GM04504 (cell line): ENCODE measurements at regions not wholly inside any gene's neighbourhood (a gene's known extent, or its start where the extent isn't known, plus 50 kb on each side); places are given as distances from the start of the nearest gene placed in this dataset.
A peak's percentile ranks its signal among the peaks of the same experiment; 100 is the strongest.

Experiments
- DNase-seq: peaks from one replicate; pipeline ENCODE4 v3.0.0-alpha.2; 2012; ENCODE audit warnings: low read depth

DNA sequence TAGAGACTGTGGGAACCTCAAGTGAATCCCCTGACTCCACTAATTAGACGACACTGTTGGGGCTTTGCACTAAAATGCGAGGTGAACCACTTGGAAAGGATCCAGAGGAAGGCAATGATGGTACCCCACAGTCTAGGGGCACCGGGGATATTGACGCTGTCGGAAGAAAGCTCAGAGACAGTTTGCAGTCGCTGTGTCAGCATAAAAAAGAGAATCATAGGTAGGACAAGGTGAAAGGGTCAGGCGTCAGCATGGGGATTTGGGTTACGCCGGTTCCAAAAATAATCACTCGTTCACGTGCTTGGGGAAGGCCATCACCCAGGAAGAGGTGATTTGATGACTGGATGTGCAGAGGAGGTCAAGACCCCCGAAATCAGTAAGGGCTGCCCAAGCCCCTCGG lies 598.0 kb upstream of the NOX3 start:
- no peak for DNase-seq

DNA sequence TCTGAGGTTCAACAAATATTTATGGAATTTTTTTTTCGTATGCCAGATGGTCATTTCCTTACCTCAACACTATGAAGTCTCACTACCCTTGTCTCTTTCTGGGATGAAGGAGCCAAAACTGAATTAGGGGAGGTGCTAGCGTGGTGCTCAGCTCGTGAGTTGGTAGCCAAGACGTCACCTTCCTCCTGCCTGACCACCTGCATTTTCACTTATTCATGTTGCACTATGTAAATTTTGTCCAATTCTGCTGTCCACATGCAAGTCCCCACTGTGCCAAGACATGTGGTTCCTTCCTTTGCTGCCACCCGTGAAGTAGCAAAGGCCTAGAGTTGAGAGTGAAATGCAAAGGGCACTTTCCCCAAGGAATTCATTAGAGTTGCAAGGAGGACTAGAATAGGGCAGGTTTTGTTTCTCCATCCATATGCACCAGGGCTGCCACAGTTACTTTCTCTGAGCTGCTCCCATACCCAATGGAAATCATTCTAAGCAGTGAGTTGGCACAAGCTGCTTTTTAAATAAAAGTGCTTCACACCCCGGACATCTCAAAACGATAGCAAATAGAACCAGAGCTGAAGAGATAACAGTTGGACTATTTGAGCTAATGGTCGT lies 591.3 kb upstream of the NOX3 start:
- no peak for DNase-seq

DNA sequence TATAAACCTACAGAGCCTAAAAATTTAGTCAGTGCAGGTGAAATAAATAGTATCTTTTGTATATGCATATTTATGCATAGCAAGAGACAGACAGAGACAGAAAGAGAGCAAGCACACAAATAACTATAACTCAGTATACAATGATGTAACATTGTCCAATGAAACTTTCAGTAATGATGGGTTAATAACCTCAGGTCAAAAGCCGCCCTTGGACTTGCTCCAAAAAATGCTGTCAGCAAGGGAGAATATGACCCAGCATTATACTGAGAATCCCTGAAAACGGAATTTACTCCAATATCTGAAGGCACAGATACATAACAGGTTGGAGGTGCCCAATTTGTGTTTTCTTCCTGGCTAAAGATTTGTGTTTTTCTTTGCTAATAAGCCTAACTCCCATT lies 590.6 kb upstream of the NOX3 start:
- DNase-seq = no peak

DNA sequence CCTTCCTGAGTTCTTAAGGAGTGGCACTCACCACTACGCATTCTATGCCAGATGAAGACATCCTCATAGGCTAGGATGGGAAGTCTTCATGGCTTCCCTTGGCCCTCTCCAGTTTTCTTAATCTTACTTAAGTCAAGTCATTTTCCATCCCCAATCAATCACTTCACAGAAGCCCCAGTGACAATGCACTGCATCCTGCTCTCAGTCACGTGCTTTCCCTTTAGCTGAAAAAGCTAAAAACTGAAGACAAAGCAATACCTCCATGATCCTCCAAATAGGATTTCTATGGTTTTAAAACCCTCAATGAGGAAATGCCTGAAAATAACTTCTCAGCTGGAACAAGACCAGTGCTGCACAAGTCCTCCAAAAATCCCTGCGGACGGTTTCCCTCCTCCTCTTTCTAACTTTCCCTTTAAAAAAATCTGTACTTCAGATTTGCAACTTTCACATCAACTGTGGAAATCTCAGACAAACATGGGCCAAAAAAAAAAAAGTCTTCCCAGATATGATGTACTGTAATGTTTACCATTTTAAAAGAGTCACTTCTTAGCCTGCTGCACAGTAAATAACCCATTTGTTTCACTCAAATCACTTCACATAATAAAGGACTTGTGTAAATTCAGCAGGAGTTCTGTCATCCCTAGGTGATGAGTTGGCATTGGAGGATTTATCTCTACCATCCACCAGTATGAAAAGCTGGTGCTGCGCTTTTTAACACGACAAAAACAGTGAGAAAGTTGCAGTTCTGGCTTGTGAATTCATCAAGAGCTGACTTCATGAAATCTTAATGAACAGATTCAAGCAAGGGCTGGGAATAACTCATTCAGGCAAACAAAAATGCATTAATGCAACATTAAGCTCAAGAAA lies 590.0 kb upstream of the NOX3 start:
- no peak for DNase-seq

DNA sequence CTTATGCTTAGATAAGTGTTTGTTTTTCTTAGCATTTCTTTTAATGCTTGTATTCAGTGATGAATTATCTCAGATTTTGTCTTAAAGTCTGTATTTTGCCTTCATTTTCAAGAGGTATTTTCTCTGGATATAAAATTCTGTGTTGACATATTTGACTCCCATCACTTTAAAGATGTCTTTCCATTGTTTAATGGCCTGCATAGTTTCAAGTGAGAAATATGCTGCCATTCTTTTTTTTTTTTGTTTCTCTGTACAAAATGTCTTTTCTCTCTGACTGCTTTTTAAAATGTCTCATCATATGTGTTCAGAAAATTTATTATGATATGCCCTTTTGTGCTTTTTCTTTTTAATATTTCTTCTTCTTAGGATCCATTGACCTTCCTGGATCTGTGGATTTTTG lies 578.0 kb upstream of the NOX3 start:
- DNase-seq = no peak

DNA sequence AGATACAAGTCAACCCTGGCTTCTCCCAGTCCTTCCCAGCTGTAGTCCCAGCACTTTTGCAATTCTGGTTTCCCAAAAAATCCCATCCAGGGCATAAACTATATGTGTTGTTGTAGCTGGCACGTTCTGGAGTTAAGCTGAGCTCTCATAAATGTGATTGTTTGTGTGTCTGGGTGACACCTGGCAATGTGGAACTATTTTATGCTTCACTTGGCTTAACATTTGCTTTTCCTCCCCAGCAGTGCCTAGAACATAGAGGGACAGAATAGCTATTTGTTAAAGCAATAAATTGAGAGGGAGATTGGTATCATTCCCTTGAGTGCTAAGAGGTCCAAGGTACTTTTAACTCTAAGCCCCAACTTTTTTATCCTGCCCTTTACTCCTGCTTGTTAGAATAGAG lies 575.9 kb upstream of the NOX3 start:
- no peak for DNase-seq

DNA sequence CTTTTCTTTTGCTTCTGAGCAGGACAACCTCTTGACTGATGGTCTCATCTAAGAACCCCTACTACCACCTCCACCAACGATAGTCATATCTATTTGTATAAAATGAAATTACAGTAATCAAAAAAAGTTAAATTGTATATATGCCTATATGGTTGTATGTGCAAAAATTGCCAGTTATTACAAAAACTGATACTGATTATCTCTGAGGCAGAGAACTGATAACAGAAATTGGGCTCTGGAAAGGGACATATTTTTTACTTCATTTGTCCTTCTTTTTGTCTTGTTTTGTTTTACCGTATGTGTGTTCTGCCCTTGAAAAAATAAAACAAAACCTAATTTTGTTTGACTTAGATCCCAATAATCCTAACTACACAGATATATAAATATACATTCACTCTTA lies 574.4 kb upstream of the NOX3 start:
- no peak for DNase-seq

DNA sequence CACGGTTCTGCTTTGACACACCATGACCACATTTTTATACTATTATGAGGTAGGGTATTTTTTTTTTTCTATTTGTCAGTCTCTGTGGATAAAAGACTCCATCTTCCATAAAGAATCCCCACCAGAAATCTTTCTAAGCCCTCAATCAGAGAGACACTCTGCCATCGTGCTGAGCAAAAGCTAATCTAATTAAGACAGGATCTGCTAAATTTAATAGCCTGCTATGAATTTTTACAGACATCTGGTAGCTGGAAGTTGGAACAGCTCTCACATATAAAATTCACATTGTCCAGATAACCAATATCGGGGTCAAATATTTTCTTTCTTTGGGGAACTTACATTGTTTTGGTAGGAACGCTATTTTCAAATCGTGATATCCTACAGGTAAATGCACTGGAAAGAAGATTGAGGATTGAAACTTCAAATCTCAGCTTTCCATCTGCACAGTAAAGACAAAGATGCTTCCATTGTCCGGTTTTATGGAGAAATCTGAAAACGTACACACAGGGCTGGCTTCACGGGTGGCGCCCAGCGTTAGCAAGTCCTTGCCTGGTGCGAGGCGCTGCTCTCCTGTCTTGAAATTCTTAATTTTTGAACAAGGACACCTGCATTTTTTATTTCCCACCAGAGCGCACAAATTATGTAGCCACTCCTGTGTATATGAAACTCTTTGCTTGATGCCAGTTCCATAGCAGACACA lies 573.8 kb upstream of the NOX3 start:
- DNase-seq = no peak

DNA sequence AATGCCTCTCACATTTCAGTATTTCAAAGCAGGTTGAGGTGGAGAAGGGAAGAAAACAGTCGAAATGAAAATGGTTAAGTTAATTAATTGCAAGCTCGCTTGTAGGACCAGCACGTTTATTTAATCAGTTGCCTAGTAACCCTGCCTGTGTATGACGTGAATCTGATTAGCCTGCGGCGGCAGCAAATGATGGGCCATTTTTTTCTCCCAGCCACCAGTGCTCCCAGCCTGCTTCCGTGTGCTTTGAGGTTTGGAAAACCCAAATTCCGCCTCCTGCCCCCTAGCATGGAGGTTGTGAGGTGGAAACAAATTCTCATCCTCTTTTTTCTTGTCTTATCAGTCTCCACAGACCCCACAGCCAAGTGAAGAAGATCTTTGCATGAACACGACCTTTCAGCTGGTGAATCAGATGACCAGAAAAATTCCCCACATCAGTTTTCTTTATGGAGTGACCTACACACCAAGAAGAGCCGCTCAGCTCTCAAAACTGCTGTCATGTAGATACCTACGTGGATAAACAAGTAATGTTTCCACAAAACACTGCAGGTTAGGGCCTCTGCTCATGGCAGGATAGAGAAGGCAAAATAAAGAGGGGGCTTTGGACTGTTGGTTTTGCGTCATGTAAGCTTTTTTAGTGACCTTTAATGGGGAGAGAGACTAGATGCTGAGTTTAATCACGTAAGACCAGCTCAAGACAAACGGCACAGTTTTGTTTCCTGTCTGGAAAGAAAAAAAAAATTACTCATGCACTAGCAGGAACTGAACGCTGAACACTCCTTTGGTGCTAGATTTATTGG lies 572.9 kb upstream of the NOX3 start:
- DNase-seq = no peak

DNA sequence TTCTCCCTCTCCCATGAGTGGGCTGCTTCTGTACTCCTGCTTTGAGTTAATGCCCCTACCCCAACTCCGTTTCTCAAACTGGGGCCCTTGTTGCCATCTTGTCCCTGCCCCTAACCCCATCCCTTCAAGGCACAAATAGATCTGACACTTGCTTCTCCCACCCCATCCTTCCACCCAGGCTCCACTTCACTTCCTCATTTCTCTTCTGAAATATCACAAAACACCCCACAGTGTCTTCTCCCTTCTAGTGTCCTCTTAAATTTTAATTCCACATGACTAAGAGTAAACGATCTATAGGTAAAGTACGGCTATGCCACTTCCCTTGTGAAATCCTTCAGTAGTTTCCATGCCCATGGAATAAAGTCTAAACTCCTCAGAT lies 571.6 kb upstream of the NOX3 start:
- no peak for DNase-seq

DNA sequence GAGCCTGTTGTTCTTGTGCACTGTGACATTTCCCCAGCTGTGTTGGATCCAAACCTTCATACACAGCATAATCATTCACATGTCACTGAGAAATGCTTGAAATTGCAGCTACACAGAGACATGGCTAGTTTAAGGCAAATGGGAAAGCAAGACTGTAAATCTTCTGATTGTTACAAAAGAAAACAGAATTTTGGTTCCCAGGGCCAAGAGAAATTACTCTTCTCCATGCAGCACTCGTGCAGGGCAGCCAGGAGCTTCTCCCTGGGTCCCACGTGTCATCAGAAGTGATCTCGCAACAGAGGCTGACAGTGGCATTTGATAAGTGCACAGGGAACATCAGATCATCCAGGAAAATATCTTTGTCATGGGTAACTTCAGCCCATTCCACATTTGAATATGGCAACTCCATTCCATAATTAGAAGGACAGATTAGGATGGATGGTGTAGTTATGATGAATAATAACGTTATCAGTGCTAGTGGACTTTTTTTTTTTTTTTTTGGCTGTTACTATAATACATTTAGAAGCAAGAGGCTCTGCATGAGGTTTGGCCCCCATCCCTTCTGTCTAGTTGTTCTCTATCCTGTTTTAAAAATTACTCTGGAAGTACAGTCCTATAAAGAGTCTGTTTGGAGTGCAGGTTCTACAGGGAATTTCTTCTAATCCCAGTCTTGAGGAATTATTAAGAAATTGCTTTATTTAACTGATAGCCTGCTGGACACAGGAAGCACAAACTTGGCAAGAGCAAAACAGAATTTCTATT lies 571.0 kb upstream of the NOX3 start:
- DNase-seq = no peak

DNA sequence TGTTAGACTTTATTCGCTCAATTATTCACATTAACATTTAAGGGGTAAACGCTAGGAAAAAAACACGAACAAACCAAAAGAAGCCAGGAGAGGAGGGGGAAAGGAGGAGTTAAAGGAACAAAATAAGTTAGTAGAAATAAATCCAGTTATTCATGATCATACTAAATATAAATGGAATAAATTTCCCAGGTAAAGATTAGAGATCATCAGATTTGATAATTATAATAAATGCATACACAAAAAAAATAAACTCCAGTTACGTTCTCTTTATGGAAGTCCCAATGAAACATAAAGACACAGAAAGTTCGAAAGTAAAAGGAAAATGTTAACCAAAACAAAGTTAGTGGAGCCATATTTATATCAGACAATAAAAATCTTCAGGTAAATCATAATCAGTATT lies 568.7 kb upstream of the NOX3 start:
- DNase-seq = no peak

DNA sequence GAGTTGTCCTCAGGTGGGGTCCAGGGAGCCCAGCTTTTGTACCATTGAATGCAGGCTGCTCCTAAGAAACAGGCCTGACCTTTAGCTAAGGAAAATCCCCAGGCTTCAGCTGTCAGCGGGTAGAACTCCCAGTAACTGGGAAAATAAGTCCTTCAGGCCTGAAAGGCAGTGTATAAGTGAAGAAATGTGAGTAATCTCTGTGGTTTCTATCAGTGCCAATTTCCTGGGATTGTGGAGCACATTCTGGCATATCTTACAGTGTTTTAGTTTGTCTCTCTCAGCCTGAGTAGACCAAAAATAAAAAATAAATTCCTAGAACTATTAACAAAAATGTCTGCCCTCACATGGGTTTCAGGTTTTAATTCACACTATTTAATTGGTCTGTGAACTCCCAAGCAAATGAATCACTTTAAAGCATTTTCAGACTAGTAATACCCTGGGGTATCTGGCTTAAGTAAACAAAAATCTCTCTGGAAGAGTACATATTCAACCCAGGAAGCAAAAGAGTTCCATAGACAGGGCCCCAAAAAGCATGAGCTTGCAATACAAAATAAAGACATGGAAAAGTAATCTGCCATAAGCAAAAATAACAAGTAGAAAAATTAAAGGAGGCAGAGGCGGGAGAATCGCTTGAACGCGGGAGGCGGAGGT lies 566.2 kb upstream of the NOX3 start:
- peak; percentile 21 for DNase-seq

DNA sequence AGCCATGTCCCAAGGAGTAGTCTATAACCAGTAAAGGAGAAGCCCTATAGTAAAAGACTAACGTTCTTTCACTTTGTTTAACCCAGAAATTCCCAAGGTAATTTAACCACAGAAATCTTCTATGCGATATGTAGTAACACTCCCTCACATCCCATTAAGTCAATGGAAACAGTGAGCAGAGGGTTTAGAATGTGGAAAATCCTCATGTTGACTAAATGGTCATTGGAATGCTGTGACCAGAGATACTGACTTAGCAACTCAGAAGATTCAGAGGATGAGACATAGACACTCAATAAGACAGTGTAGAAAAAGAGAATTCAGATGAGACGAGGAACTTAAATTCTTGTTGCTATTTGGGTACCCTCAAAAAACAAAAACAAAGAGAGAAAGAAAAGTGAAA lies 562.2 kb upstream of the NOX3 start:
- no peak for DNase-seq

DNA sequence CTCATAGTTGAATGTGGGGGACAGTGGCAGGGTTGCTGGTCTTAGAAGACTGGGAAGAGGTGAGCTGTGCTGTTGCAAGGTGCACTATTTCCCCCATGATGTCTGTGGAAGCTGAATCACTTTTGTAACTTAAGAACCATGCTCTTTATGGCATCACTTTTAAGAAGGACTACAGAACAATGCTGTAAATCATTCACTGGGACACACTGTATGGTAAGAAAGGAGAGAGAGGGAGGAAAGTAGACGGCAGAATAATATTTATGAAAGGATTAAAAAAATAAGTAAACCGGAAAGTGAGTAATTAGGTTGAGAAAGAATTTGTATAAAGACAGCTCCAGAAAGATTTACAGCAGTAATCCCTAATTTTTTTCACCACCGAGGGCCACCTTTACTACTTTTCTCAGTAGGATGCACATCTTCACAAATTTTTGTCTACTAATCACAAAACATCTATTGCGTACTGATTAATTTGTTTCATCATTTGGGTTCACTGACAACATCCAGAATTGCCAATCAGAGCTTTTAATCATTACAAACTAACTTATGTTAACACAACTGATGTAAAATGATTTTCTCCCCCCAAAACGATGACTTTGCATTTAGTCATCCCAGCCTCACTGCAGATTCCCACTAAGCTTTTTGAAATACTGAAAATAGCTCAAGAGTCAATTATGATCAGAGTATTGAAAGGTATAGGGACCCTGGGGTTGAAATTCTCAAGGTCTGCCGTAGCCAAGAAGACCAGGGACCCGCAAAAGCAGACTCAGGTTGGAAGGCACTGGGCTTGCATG lies 560.7 kb upstream of the NOX3 start:
- DNase-seq = no peak

DNA sequence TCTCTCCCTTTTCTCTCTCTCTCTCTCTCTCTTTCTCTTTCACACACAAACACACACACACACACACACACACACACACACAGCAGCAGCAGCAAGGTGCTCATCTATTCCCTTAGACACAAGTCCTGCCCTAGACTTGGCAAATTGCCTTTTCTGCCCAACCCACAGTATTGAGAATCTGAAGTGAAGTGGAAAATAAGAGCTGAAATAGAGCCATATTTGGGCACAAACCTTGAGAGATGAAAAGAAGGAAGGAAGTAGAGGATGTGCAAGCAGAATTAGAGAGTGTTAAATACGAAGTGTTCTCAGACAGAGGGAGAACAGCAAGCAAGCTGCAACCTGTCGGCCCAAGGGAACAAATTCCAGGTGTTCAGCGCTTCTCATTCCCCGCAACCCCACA lies 557.5 kb upstream of the NOX3 start:
- no peak for DNase-seq

DNA sequence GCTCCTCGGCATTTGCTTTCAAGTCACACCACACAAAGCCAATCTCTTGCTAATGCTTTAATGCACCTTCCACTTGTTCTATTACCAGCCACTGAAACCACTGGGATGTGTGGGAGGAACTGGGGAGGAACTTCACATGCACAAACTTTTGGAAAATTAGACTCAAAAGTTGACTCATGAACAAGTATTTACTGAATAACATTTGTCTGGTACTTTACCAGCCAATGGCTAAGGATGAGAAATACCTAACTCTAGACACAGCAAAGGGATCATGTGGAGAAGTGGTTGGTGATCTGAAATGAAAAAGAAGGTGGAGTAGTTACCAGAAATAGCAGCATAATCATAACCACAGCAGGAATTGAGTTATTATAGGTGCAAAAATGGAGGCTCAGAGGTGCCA lies 554.0 kb upstream of the NOX3 start:
- no peak for DNase-seq

DNA sequence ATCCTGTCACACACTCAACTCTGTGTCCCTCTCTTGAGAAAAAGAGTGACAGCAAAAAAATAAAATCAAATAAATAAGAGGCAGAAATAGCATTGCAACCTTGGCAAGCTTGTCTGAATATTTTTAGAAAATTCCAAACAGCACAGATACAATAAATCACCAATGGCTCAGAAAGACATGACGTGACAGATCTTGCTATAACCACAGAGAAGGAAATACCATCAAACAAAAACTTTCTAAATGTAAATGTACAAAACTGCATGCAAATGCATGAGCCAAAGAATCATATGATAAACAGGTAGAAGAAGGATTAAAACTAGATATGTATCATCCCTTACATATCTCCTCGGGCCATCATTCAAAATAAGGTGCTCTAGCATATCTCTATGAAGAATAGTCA lies 549.2 kb upstream of the NOX3 start:
- no peak for DNase-seq

DNA sequence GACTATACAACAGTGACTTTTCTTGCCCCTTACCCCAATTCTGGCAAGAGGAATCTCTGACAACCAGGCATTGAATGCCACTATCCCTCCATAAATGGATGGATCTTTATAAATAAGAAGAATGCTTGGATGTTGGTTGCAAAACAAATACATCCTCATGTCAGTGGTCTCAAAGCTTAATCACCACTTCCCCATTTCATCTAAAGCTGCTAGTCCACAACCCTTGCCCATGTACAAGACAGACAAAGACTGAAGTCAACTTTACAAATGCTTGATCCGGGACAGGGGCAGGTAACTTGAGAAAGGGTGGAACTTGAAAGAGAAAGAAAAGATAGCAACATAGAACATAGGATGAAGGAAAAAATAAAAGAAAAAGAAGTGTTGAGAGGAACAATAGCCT lies 540.5 kb upstream of the NOX3 start:
- no peak for DNase-seq

DNA sequence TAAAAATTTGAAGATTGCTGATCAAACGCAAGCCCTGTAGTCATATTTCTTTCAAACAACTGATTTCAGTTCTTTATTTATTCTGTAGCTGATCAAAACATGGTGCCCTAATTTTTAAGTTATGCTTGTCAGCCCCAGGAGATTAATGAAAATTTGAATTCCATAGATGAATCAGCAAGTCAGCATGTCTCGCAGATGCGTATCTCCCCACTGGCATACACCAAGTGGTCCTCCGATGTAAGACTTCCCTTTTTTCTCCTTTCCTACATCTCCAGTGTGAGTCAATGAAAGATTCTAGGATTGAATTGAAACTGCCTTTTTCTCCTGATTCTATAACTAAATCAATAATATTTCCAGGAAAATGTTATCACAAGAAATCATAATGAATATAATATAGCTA lies 539.6 kb upstream of the NOX3 start:
- no peak for DNase-seq
